ENCODE measurements at regions not wholly inside any gene's neighbourhood (a gene's known extent, or its start where the extent isn't known, plus 50 kb on each side); places are given as distances from the start of the nearest gene placed in this dataset.

DNA sequence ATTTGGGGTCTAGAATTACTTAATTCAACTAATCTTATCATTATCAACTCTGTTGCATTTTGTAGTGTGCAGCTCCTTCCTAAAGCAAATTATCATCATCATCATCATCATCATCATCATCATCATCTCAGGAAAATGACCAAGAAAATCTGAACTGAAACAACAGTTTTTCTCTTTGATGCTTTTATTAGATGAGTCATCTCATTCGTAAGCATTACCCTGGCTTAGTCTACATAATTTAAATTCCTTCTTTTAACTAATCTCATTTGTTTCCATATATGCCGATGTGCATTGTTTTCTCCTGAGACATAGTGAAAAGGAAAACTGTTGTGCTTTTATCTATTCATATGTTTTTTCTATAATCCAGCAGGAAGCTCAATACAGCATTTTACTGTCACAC, 173.0 kb upstream of the PDE4D start:
- TF ChIP-seq, protein P1, sequence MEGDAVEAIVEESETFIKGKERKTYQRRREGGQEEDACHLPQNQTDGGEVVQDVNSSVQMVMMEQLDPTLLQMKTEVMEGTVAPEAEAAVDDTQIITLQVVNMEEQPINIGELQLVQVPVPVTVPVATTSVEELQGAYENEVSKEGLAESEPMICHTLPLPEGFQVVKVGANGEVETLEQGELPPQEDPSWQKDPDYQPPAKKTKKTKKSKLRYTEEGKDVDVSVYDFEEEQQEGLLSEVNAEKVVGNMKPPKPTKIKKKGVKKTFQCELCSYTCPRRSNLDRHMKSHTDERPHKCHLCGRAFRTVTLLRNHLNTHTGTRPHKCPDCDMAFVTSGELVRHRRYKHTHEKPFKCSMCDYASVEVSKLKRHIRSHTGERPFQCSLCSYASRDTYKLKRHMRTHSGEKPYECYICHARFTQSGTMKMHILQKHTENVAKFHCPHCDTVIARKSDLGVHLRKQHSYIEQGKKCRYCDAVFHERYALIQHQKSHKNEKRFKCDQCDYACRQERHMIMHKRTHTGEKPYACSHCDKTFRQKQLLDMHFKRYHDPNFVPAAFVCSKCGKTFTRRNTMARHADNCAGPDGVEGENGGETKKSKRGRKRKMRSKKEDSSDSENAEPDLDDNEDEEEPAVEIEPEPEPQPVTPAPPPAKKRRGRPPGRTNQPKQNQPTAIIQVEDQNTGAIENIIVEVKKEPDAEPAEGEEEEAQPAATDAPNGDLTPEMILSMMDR (IDR thresholded peaks at IDR 0.05): no peak
- no peak for TF ChIP-seq POLR2A (IDR thresholded peaks at IDR 0.05)
